SKM-1 treated with dmso at 0.1 percent for 144 hours (cell line): ENCODE measurements at regions not wholly inside any gene's neighbourhood (a gene's known extent, or its start where the extent isn't known, plus 50 kb on each side); places are given as distances from the start of the nearest gene placed in this dataset.

Source experiments
- DNase-seq: peaks from one replicate; lab custom pipeline; 2025; ENCODE audit not compliant: unreplicated experiment; lab: John Stamatoyannopoulos, UW

DNA sequence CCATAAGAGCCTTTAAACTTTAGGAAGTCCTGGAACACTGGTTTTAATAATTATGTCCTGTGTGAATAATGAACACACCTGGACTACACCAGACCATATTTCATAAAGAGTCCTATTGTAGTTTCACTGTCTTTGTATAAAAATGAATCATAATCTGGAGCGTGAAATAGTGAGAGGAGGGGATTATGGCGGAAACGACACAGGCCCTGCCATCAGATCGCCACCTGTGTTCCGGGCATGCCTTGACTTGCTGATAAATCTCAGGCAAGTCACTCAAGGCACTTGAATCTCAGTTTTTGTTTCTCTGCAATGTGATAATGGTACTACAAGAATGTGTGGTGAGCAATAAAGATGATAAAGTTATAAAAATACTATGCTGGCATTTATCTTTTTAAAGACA lies 995.5 kb downstream of the MCTP2 start:
- DNase-seq: no peak

DNA sequence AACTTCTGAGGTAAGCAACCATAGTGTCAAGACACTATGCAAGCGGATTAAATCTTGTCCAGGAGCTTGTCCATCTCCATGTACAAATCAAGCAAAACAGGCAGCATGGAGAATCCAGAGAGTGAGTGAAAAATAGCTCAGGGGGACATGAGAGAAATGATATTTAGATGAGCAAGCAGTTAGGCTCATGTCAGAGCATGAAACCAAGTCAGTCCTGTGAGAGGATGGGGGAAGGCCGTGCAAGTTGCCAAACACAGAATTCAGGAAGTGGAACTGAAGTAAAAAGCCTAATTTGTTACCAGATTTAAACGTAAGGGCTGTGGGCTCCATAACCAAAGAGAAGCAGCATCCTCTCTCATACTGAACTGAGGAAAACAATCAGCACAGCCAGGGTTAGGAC lies 995.9 kb downstream of the MCTP2 start:
- no peak for DNase-seq

DNA sequence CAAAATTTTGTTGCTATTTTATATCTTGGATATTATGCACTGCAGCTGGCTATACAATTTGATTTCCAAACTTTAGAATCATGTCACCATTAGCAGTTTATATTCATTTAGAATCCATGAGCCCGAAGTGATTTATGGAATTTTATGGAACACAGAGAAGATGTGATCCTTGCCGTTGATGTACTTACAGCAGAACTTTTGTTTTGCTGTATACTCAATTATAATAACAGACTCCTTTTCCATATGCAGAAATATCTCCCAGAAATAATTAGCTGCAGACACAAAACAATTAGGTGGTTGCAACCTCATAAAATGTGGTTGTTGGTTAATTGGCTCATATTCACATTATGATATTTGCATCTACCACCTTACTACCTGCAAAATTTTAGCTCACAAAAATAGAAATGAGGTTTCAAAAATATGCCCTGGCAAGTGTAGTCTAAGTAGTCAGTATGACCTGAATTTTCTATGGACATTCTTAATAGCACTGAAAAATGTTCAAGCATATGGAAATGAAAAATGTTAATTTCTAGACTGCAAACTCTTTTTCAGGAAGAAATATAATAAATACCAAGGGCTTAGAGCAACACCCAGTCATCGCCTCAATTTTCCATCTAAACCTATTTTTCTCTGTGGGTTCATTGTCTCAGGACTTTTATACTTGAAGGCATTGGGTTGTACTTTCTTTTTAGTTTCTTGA lies 997.6 kb downstream of the MCTP2 start:
- no peak for DNase-seq

DNA sequence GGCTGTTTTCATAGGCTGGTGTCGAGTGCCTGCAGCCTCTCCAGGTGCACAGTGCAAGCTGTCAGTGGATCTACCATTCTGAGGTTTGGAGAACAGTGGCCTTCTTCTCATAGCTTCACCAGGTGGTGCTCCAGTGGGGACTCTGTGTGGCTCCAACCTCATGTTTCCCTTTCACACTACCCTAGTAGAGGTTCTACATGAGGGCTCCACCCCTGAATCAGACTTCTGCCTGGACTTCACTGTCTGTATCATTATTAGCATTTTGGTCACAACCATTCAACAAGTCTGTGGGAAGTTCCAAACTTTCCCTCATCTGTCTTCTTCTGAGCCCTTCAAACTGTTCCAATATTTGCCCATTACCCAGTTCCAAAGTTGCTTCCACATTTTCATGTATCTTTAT lies 1003.7 kb downstream of the MCTP2 start:
- no peak for DNase-seq

DNA sequence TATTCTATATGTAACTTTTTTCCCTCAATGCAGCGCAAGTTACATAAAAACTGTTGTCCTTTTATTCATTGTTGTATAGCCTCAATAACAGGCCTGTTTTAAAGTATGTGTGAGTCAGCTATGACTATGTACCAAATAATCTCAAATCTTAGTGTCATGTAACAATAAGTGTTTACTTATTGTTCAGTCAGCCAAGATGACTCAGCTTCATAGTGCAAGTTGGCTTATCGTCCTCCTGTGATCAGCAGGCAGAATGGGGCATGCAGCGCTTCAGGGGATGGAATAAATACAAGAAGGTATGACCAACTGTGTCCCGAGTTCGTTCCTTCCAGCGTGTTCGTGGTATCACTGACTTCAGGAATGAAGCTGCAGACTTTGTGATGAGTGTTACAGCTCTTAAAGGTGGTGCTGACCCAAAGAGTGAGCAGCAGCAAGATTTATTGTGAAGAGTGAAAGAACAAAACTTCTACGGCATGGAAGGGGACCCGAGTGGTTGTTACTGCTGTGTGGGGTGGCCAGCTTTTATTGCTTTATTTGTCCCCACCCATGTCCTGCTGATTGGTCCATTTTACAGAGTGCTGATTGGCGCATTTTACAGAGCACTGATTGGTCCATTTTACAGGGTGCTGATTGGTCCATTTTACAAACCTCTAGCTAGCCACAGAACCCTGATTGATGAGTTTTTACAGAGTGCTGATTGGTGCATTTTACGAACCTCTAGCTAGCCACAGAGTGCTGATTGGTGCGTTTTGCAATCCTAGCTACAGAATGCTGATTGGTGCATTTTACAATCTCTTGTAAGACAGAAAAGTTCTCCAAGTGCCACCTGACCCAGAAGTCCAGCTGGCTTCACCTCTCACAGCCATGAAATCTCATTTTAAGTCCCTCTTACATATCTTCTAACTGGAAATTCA lies 1016.0 kb downstream of the MCTP2 start:
- no peak for DNase-seq

DNA sequence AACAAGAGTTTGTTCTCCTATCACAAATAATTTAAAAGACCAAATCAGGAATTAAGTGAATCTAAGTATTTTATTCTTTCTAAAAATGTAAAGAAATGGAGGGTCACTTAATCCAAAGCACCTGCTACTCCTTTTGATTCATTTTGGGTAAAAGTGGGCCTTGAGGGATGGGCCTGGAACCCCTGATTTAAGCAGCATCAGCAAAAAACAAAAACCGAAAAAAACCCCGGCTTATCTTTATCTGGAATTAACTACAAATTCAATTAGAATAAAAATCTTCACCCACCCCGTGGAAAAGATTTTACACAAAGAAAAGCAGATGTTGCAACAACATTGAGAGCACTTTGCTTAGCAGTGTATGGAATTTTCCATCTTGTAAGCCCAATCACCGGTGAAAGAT lies 1018.2 kb downstream of the MCTP2 start:
- no peak for DNase-seq

DNA sequence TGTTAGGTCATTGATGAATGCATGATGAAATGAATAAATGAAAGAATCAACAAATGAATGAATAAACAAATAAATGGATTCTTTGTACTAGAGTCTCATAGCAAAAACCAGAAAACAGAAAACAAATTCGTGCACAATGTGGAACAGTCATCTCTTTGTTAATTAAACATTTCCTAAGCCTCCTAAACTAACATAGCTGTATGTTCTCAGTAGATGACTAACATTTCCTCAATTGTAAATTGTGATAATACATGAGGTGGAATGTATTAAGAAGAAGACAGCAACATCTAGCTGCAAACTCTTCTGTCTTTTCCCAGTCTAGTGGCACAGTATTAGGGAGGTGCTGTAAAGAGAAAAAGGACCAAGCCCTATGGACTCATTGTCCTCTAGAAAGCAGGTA lies 1021.0 kb downstream of the MCTP2 start:
- DNase-seq: no peak

DNA sequence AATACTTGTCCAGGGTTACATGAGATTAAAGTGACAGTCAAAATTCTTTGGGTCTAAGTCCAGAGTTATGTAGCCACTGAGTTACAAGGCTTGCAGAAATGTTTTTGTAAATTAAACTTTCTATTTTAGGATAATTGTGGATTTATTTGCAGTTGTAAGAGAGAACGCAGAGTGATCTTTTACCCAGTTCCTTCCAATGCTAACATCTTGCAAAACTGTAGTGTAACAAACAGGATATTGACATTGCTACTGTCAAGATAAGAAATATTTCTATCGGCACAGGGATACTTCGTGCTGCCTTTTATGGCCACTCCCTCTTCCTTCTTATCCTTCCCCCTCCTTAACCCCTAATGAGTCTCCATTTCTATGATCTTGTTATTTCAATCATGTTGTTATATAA lies 1022.9 kb downstream of the MCTP2 start:
- DNase-seq: no peak

DNA sequence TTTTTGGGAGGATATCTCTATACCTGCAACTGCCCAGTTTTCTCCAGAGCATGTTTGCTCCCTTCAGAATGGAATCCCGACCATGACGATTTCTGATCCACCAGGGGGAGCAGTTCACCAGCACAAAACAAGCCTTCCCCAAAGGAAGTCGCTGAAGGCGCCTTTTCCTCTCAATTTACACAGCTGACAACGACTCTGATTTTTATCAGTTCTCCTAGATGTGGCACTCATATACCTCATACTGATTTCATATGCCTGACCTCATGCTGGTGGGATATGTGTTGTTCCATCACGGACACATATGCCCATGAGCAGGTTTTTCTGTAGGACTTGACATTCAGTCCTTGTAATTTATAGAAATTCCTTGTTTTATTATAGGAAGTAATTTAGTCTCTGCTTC lies 1028.2 kb downstream of the MCTP2 start:
- DNase-seq: peak; percentile 30

DNA sequence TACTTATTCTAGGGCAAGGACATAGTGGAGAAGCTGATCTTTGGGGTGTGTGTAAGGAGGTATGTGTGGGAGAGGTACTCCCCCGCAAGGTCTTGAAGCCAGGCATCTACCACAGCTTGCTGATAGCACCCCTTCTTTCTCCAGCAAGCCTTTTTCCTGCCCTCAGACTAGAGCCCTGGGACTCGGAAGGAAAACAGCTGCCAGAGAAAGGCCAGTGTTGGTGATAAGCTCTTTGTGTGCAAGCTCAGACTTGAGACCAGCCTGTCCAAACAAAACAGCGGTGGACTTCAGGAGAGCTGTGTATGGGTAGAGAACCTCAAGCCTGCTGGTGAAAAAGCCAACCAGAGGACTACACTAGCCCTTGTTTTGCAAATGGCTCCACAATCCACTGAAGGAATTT lies 1028.6 kb downstream of the MCTP2 start:
- no peak for DNase-seq

DNA sequence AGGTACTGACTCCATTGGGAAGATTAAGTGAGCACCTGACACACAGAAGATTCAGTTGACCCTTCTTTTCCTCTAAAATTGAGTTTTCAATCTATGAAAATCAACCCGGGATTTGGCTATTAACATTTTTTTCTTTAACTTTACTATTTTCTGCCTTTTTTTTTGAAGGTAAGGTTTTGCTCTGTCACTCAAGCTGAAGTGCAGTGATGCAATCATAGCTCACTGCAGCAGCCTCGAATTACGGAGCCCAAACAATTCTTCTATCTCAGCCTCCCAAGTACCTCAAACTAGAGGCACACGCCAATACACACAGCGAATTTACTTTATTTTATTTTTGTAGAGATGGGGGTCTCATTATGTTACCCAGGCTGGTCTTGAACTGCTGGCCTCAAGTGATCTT lies 1029.5 kb downstream of the MCTP2 start:
- no peak for DNase-seq

DNA sequence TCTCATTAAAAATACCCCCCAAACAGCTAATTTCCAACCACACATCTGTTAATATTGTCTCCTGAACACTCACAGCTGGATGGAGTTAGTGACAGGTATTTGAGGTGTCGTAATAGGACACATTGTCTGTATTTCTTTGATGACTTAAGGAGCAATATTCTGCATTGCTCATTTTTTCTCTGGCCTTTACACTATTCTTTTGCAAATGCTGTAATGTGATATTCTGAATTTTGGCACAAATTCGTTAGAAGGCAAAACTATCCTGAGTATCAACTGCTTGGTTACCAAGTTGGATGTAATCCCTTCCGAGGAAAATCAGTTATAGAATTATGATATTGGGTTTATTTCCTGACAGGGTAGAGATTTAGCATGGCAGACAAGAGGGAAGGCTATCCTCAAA lies 1030.2 kb downstream of the MCTP2 start:
- no peak for DNase-seq

DNA sequence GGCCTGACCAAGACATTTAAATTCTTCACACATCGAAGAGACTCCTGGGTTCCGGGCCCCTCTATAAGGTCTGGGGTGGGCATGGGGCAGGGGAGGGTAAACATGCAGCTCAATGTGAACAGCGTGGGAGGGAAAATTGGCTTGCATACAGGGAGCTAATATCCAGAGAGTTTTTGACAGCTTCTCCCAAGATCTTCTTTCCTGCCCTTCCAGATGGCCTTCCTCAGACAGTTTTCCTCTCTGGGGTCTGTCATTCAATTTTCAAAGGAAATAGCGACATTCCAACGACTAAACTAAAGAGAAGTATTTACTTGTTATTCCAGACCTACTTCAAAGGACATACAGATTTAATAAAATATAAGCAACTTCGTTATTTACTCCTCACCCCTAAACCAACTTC lies 1030.6 kb downstream of the MCTP2 start:
- DNase-seq: no peak

DNA sequence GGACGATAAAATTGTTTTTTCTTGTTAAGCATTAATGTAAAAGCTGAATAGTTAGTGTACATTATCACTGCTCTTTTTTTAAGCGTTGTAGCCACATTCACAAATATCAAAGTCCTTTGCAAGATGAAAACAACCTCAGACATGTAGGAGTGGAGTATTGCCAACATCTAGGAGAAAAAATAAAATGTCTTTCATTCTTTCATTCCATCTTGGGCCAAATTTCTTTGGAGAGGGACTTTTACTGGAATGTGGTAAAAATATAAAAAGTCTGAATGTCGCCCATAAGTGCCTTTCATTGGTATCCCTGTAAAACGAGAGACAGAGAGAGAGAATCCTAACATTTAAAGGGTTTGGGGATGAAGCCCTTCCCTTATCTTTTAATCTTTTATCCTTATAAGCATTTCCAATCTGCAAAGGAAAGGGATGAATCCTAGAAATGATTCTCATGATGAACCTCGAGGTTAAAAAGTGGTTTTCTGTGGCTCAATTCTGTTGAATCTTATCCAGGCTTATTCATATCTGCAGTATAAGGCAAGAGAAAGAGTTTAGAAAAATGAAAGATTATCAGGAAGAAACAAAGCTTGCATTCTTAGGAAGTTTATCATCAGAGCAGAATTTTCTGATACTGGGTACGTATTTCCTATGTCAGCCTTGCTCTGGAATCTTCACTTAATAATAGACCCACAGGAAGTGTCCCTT lies 1031.7 kb downstream of the MCTP2 start:
- no peak for DNase-seq

DNA sequence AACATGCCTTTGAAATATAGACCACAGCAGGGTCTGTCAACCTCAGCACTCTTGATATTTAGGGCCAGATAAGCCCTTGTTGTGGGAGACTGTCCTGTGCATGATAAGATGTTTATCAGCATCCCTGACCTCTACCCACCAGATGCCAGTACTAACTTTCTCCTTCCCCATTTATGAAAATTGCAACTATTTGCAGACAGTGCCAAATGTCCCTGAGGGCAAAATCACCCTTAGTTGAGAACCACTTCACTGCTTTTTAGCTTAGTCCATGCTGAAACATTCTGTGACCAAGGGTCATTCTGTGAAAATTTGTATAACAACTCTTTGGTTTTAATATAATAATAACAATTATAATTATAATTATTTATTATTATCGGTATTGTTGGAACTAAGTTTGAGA lies 1032.4 kb downstream of the MCTP2 start:
- DNase-seq: no peak

DNA sequence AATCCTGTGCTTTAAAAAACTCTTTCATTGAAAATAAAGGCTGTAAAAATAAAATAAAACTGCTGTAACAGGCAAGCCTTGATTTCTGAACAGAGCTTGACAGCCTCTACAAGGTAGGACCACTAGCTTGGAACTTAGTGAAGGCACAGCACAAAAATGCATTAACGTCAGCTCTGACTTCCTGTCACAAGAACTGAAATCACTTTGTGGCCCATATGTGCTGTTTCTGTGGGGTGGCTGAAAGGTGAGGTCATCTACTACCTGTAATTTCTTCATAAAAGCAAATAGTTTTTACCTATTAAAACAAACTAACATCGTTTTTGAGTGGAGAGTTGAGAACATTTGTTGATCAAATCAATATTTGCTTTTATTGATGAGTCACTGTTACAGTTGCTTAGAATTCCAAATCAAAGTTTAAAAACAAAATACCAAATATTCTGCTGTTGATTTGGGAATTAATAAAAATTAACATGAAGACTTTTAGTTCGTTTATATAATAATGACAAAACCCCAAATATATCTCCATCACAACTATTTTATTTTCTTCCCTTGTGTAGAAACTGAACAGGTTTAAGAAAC lies 1034.1 kb downstream of the MCTP2 start:
- no peak for DNase-seq

DNA sequence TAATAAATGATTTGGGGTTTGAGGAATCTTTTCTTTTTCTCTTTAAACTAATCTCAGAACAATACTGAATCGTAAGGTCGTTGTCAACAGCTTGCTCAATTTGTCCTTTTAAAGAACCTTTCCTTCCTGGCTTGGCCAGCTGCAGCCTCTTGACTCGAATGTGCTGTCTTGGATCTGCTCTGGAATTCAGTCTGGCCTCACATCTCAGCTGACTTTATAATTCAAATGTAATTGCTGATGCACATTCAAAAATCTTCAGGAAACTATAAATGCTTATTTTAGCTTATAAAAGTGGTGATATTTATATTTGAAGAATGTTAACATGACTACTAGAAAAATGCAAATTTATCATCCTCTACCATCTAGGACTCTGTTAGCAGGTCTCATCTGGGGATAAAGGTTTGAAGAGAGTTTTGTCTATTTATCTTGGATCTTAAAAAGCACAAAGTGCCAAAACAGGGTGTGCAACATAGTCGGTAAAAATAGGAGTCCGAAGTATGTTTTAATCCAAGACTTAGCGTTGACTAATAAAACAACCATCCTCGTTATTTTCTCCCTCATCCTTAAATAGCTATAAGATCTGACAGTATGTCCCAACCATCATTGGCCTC lies 1035.2 kb downstream of the MCTP2 start:
- DNase-seq: no peak

DNA sequence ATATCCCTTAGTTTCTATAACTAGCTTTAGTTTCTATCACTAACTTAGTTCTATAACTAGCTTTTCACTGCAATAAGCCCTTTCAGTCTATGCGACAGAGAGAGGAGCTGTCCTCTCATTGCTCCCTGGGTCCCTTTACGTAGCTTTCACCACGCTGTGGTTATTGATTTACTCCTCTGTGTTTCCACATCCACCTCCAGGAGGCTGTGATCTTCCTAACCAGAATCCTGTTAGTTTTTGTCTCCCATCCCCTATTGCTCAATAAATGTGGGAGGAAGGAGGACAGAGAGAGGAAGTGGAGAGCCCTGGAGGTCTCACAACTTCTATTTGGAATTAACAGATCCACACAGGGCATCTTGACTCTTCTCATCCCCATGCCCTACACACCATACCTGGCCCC lies 1036.1 kb downstream of the MCTP2 start:
- DNase-seq: no peak

DNA sequence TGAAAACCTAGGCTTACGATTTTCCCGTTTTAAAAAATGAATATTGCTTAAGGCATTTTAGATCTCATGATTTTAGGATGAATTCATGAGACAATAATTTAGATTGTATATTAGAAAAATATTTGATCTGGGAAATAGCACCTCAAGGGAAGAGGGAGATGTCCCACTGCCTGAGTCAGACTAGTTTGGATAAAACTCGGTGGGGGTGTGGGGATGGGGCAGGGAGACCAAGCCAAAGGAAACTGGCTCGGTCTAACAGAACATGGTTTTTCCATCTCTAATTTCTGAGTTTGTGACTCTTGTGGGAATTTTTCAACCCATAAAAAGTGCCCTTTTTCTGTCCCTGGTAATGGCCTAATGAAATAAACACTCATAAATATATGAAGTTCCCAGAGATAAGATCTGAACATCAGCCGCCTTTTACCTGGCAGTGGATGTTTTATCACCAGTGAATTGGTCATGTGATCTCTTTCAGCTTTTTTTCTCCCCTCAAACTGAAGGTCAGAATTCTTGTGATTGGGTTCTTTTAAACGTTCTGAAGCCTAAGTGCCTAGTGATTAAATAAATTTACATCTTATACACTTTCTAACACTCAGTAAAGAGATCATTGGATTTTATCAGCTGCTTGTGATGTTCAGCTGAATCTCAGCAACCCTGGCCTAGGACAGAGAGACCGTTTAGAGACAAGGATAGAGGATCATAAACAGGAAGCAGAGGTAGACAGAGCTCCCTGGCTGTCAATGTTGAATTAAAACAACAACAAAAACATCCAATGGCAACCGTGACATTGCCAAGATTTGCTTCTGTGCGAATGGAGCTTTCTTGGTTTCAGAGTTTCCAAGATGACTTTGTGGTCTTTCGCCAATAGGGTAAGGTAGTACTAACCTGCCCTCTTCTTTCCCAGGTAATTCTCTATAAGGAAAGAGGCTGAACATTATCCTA lies 1038.2 kb downstream of the MCTP2 start:
- no peak for DNase-seq

DNA sequence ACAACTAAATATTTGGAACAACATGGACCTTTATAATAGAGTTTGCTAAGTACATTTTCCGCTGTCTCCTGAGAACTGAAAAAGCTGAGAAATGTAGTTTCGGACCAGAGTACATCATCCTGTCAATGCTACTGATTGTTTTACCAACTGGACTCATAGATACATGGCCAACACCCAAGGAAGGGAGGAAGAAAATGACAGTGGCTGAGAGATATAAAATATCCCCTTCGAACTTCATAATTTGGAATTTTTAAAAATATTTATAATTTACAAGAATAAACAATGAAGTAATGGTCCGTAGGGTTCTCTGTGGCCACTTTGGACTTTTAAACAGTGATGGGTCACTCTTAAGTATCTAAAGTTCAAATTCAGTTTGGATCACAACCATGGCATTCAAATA lies 1042.7 kb downstream of the MCTP2 start:
- no peak for DNase-seq
